Gastroesophageal sphincter (tissue), 4 donors: ENCODE measurements at regions not wholly inside any gene's neighbourhood (a gene's known extent, or its start where the extent isn't known, plus 50 kb on each side); places are given as distances from the start of the nearest gene placed in this dataset.

Experiments
- ATAC-seq: fragments of 150-250 bp; one replicate; pipeline ENCODE4 v1.9.1; 2016; ENCODE audit warnings: mild to moderate bottlenecking, moderate library complexity
- H3K27ac ChIP-seq, 4 donors: fragments of 200-600 bp; sonication (generic) in 3 of 4; 1 replicate in 3 of 4; 2 replicates in 1 of 4; pipeline ENCODE4 v1.5.1; 2016 to 2019
- H3K27me3 ChIP-seq: fragments of 200-600 bp; sonication (generic); one replicate; pipeline ENCODE4 v1.5.1; 2019
- H3K36me3 ChIP-seq, 2 donors: fragments of 200-600 bp; sonication (generic); one replicate each; pipeline ENCODE4 v1.5.1; 2019; ENCODE audit warnings: control low read depth in 1 of 2
- H3K4me1 ChIP-seq, 3 donors: fragments of 200-600 bp; sonication (generic); 1 replicate in 2 of 3; 2 replicates in 1 of 3; pipeline ENCODE4 v1.5.1; 2016 to 2019; ENCODE audit warnings: control low read depth in 2 of 3
- H3K4me3 ChIP-seq, 2 donors: fragments of 200-600 bp; sonication (generic); one replicate each; pipeline ENCODE4 v1.5.1; 2019; ENCODE audit warnings: mild to moderate bottlenecking in 1 of 2, moderate library complexity in 1 of 2
- H3K9me3 ChIP-seq, 3 donors: fragments of 200-600 bp; sonication (generic); one replicate each; pipeline ENCODE4 v1.5.1; 2017 to 2019; ENCODE audit warnings: control low read depth in 2 of 3
- EP300 ChIP-seq: sonication (generic); formaldehyde crosslinking; IDR thresholded peaks from one replicate; pipeline ENCODE4 v1.6.1; 2017; ENCODE audit warnings: antibody characterized with exemption, mild to moderate bottlenecking
- POLR2A ChIP-seq, 2 donors: fragments of 450-650 bp; IDR thresholded peaks; one replicate each; pipeline ENCODE4 v1.6.1; 2017; ENCODE audit warnings: antibody characterized with exemption in 2 of 2, mild to moderate bottlenecking in 2 of 2, moderate library complexity in 1 of 2
- POLR2AphosphoS5 ChIP-seq: sonication (generic); formaldehyde crosslinking; IDR thresholded peaks from one replicate; pipeline ENCODE4 v1.6.1; 2017; ENCODE audit warnings: antibody characterized with exemption
- WGBS, 2 donors: methylation state at CpG; one replicate each; pipeline ENCODE4 v1.1.5; 2018; ENCODE audit warnings: low coverage in 1 of 2; 5-methylcytosine and 5-hydroxymethylcytosine counted together
- TF ChIP-seq, protein P1 (sequence below), 4 experiments: fragments of 200-600 bp in 2 of 4; fragments of 450-650 bp in 2 of 4; sonication (generic) in 1 of 4; IDR thresholded peaks; one replicate each; pipeline ENCODE4 v1.5.1; 2017 to 2019; ENCODE audit warnings: antibody characterized with exemption in 4 of 4, mild to moderate bottlenecking in 2 of 4, moderate library complexity in 2 of 4

DNA sequence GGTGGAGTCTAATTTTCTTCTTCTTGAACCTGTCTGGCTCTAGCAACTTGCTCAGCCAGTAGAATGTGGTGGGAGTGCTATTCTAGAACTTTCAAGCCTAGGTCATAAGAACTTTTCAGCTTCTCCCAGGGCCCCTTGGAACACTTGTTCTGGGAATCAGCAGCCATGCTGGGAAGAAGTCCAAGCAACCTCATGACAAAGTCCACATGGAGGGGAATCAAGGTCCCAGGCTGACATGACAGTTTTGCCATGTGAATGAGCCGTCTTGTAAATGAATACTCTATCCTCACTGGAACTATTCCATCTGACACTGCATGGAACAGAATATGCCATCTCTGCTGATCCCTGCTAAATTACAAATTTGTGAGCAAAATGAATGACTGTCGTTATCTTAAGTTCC, 214.2 kb upstream of the TBX3 start:
- ATAC-seq, result no peak
- Histone ChIP-seq H3K4me1 (no peaks in the 10 kb centered on the region), H3K36me3 (no peaks in the 10 kb centered on the region), H3K9me3 (no peaks in the 10 kb centered on the region), H3K27me3 (no peaks in the 10 kb centered on the region), H3K4me3 (no peak overlapping the region), H3K27ac (no peak overlapping the region)
- WGBS, 2 donors, result 76 to 82% methylated on average over 2 of the region's 2 CpGs
- TF ChIP-seq, protein P1, sequence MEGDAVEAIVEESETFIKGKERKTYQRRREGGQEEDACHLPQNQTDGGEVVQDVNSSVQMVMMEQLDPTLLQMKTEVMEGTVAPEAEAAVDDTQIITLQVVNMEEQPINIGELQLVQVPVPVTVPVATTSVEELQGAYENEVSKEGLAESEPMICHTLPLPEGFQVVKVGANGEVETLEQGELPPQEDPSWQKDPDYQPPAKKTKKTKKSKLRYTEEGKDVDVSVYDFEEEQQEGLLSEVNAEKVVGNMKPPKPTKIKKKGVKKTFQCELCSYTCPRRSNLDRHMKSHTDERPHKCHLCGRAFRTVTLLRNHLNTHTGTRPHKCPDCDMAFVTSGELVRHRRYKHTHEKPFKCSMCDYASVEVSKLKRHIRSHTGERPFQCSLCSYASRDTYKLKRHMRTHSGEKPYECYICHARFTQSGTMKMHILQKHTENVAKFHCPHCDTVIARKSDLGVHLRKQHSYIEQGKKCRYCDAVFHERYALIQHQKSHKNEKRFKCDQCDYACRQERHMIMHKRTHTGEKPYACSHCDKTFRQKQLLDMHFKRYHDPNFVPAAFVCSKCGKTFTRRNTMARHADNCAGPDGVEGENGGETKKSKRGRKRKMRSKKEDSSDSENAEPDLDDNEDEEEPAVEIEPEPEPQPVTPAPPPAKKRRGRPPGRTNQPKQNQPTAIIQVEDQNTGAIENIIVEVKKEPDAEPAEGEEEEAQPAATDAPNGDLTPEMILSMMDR (IDR thresholded peaks at IDR 0.05), result no peak
- TF ChIP-seq EP300 (no peak), POLR2AphosphoS5 (no peak), POLR2A (IDR thresholded peaks at IDR 0.05) (no peak)

DNA sequence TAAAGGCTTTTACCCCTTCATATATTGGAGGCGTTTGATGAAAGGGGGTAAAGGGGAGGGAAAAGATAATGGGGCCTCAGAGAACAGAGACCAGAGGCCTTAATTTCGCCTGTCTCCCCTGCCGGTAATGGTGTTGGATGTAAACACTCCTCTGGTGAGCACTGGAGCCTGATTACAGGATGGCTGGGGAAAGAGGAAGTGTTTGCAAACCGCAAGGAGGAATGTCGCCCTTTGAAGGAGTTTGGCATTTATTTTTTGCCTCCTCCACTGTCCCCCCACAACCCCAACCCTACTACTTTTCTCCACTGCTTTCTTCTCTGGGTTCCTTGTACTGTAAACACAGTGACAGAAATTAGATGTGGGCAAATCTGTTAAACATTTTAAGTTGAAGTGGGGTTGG, 211.9 kb upstream of the TBX3 start:
- TF ChIP-seq, protein P1 (IDR thresholded peaks at IDR 0.05), result no peak
- no peak for TF ChIP-seq POLR2A (IDR thresholded peaks at IDR 0.05)
- TF ChIP-seq POLR2AphosphoS5, result no peak
- no peak for TF ChIP-seq EP300
- no peak overlapping the region for H3K4me3 ChIP-seq
- H3K27me3 ChIP-seq, result no peaks in the 10 kb centered on the region
- no peaks in the 10 kb centered on the region for H3K9me3 ChIP-seq
- 49 to 63% methylated on average over 4 to 5 of the region's 5 CpGs for WGBS, 2 donors
- H3K36me3 ChIP-seq, result no peaks in the 10 kb centered on the region
- no peaks in the 10 kb centered on the region for H3K4me1 ChIP-seq
- ATAC-seq, result no peak
- H3K27ac ChIP-seq, result no peak overlapping the region

DNA sequence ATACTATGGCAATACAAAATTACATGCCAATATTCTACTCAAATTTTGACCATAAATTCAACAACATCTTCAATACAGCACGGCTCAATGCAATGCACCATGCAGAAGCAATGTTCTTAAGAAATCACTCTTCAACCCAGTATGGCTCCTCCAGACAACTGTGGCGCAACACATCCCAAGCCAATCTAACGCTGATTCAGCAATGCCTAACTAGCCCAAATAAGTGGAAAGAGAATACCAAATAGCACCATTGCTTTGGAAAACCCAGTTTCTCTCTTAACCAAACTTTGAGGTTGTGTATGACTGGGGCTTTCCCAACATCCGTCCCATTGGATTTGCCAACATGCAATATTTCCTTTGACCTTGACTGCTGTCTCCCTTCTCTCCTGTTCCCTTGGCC, 211.1 kb upstream of the TBX3 start:
- no peaks in the 10 kb centered on the region for H3K36me3 ChIP-seq
- no peaks in the 10 kb centered on the region for H3K4me1 ChIP-seq
- H3K27ac ChIP-seq, result no peak overlapping the region
- no peak overlapping the region for H3K4me3 ChIP-seq
- no peaks in the 10 kb centered on the region for H3K9me3 ChIP-seq
- no peak for TF ChIP-seq EP300
- TF ChIP-seq POLR2AphosphoS5, result no peak
- no peak for TF ChIP-seq POLR2A (IDR thresholded peaks at IDR 0.05)
- TF ChIP-seq, protein P1 (IDR thresholded peaks at IDR 0.05), result no peak
- ATAC-seq, result no peak
- no peaks in the 10 kb centered on the region for H3K27me3 ChIP-seq
- 88 to 95% methylated on average over 4 of the region's 4 CpGs for WGBS, 2 donors

DNA sequence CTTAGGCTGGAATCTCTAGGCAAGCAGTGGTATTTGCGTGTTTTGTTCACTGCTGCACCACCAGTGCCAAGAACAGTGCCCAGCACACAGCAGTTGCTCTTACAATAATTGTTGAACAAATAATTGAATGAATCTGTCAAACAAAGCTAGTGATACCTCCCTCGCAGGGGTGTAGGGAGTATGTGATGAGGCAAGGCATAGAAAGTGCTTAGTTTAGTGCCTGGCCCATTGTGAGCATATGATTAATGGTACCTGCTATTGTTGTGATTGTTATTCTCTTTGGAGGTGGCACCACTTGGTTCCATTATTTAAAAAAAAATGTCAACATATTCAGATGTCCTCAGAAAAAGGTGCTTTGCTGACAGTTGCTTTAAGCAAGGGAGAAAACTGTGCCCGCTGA, 210.1 kb upstream of the TBX3 start:
- Histone ChIP-seq H3K27ac (no peak overlapping the region), H3K4me1 (no peaks in the 10 kb centered on the region), H3K27me3 (no peaks in the 10 kb centered on the region), H3K4me3 (no peak overlapping the region), H3K9me3 (no peaks in the 10 kb centered on the region), H3K36me3 (no peaks in the 10 kb centered on the region)
- 61 to 78% methylated on average over 2 to 3 of the region's 3 CpGs for WGBS, 2 donors
- TF ChIP-seq, protein P1 (IDR thresholded peaks at IDR 0.05), result no peak
- TF ChIP-seq POLR2A (IDR thresholded peaks at IDR 0.05) (no peak), EP300 (no peak), POLR2AphosphoS5 (no peak)
- no peak for ATAC-seq

DNA sequence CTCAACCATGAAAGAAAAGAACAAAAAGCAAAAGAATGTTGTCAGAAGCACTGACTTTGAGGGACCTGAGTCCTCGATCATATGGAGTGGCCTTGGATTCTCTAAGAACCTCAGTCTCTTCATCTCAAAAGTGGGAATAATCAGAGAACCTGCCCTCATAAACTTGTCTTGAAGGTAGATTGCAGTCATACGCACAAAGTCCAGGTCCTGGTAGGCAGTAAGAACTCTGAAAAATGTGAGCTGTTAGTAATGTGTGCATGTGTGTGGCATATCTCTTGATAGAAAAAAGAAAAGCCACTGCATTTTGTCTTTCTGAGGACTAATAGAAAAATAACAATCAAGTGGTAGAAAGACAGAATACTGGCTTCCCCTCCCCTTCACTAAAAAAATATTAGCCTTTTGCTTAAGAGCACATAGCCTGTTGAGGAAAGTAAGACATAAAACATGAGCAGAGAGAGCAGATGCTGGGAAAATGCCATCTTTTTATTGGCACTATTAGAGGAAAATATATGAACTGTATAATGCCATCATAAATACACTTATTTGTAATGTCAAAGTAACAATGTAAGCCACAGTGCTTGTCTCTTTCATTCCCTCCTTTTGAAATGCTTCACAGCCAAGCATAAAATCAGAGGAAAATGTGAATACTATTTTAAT, 205.1 kb upstream of the TBX3 start:
- TF ChIP-seq POLR2A (IDR thresholded peaks at IDR 0.05) (no peak), EP300 (no peak), POLR2AphosphoS5 (no peak)
- TF ChIP-seq, protein P1 (IDR thresholded peaks at IDR 0.05), result no peak
- ATAC-seq, result no peak

More for the DNA sequence above, 205.1 kb upstream of the TBX3 start:
- Histone ChIP-seq H3K9me3 (no peaks in the 10 kb centered on the region), H3K27me3 (peaks cover 13% of the 10 kb centered on the region), H3K27ac (no peak overlapping the region), H3K4me3 (no peak overlapping the region), H3K4me1 (no peaks in the 10 kb centered on the region), H3K36me3 (no peaks in the 10 kb centered on the region)
- 88 to 91% methylated on average over 2 of the region's 2 CpGs for WGBS, 2 donors
